Keratinocyte (primary cell): ENCODE measurements at regions not wholly inside any gene's neighbourhood (a gene's known extent, or its start where the extent isn't known, plus 50 kb on each side); places are given as distances from the start of the nearest gene placed in this dataset.

Experiments
- CTCF ChIP-seq, 3 experiments: IDR thresholded peaks in 1 of 3; conservative IDR thresholded peaks in 1 of 3; optimal IDR thresholded peaks in 1 of 3; 2 replicates in 2 of 3; 3 replicates in 1 of 3; pipeline versions ENCODE3 to v1.5.1; 2011; ENCODE audit warnings: low read length in 3 of 3, mild to moderate bottlenecking in 3 of 3, moderate library complexity in 2 of 3, control low read depth in 1 of 3, inconsistent platforms in 1 of 3; ENCODE audit not compliant: insufficient read depth in 2 of 3; ENCODE audit errors: extremely low read depth in 1 of 3
- EZH2 ChIP-seq: IDR thresholded peaks from one replicate; pipeline ENCODE4 v1.6.1; 2012; ENCODE audit warnings: inconsistent platforms, mild to moderate bottlenecking, low read length, moderate library complexity

- TF ChIP-seq CTCF (optimal IDR thresholded peaks at IDR 0.05 in 1 of 3, IDR thresholded peaks at IDR 0.05 in 1 of 3, conservative IDR thresholded peaks at IDR 0.05 in 1 of 3; ENCODE audit: extremely low read depth in 1 of 3, insufficient read depth in 2 of 3, low read length in 3 of 3) (no peak), EZH2 (no peak)
Measured at GRCh38 chr9:3742586-3742985, 216.8 kb upstream of the RFX3 start.
